SK-N-SH treated with all-trans-retinoic acid at 6 μM for 48 hours (cell line): ENCODE measurements at regions not wholly inside any gene's neighbourhood (a gene's known extent, or its start where the extent isn't known, plus 50 kb on each side); places are given as distances from the start of the nearest gene placed in this dataset.

Experiments
- ATAC-seq: fragments of 200-7000 bp; cut with Tn5 transposase; 3 replicates; pipeline ENCODE4 v1.9.1; 2020; ENCODE audit warnings: mild to moderate bottlenecking, moderate library complexity
- ARNTL ChIP-seq: fragments of 450-650 bp; formaldehyde crosslinking; IDR thresholded peaks from 2 replicates; pipeline ENCODE4 v1.5.0; 2020; ENCODE audit warnings: low read depth, mild to moderate bottlenecking, moderate library complexity, borderline replicate concordance
- CSDC2 ChIP-seq: fragments of 250-450 bp; sonication (Bioruptor Pico); IDR thresholded peaks from 2 replicates; pipeline ENCODE4 v1.5.0; 2020; ENCODE audit warnings: mild to moderate bottlenecking, moderate library complexity
- ESRRG ChIP-seq: fragments of 250-450 bp; sonication (Bioruptor Pico); IDR thresholded peaks from 2 replicates; pipeline ENCODE4 v1.6.1; 2021; ENCODE audit warnings: mild to moderate bottlenecking
- GLIS3 ChIP-seq: fragments of 250-450 bp; sonication (Bioruptor Pico); IDR thresholded peaks from 2 replicates; pipeline ENCODE4 v1.5.0; 2020; ENCODE audit warnings: mild to moderate bottlenecking, moderate library complexity
- ISL1 ChIP-seq: fragments of 250-450 bp; sonication (Bioruptor Pico); IDR thresholded peaks from 2 replicates; pipeline ENCODE4 v2.1.2; 2022; ENCODE audit warnings: mild to moderate bottlenecking, moderate library complexity
- OSR1 ChIP-seq: fragments of 250-450 bp; sonication (Bioruptor Pico); IDR thresholded peaks from 2 replicates; pipeline ENCODE4 v1.8.0; 2022; ENCODE audit warnings: moderate library complexity, mild to moderate bottlenecking, inconsistent platforms
- PPARA ChIP-seq: fragments of 250-450 bp; sonication (Bioruptor Pico); IDR thresholded peaks from 2 replicates; pipeline ENCODE4 v1.5.0; 2020; ENCODE audit warnings: mild to moderate bottlenecking, borderline replicate concordance
- RARB ChIP-seq: fragments of 250-450 bp; sonication (Bioruptor Pico); IDR thresholded peaks from 2 replicates; pipeline ENCODE4 v1.8.0; 2021; ENCODE audit warnings: mild to moderate bottlenecking, moderate library complexity
- SNAI2 ChIP-seq: fragments of 250-450 bp; sonication (Bioruptor Pico); IDR thresholded peaks from 2 replicates; pipeline ENCODE4 v1.5.0; 2020; ENCODE audit warnings: mild to moderate bottlenecking, moderate library complexity
- TCF4 ChIP-seq: fragments of 250-450 bp; sonication (Bioruptor Pico); IDR thresholded peaks from 2 replicates; pipeline ENCODE4 v1.8.0; 2021; ENCODE audit warnings: mild to moderate bottlenecking, moderate library complexity, borderline replicate concordance
- TOX ChIP-seq: fragments of 250-450 bp; sonication (Bioruptor Pico); IDR thresholded peaks from 2 replicates; pipeline ENCODE4 v1.8.0; 2021; ENCODE audit warnings: mild to moderate bottlenecking, moderate library complexity, borderline replicate concordance
- ZC3H10 ChIP-seq: fragments of 250-450 bp; sonication (Bioruptor Pico); IDR thresholded peaks from 2 replicates; pipeline ENCODE4 v1.5.1; 2021; ENCODE audit warnings: mild to moderate bottlenecking, moderate library complexity
- ZFP3 ChIP-seq: fragments of 250-450 bp; sonication (Bioruptor Pico); IDR thresholded peaks from 2 replicates; pipeline ENCODE4 v1.5.0; 2020; ENCODE audit warnings: mild to moderate bottlenecking, moderate library complexity
- ZFP30 ChIP-seq: fragments of 450-650 bp; formaldehyde crosslinking; IDR thresholded peaks from 2 replicates; pipeline ENCODE4 v1.5.0; 2022; ENCODE audit warnings: mild to moderate bottlenecking, moderate library complexity
- ZNF565 ChIP-seq: fragments of 450-650 bp; formaldehyde crosslinking; conservative IDR thresholded peaks from 2 replicates; pipeline ENCODE4 v1.5.0; 2020; ENCODE audit warnings: low read depth, mild to moderate bottlenecking, moderate library complexity
- ZNF70 ChIP-seq: fragments of 450-650 bp; formaldehyde crosslinking; IDR thresholded peaks from 2 replicates; pipeline ENCODE4 v1.5.0; 2020; ENCODE audit warnings: mild to moderate bottlenecking, moderate library complexity
- ZNF8 ChIP-seq: fragments of 450-650 bp; formaldehyde crosslinking; IDR thresholded peaks from 2 replicates; pipeline ENCODE4 v1.5.0; 2020; ENCODE audit warnings: mild to moderate bottlenecking, moderate library complexity
- TF ChIP-seq, protein P1 (sequence below): fragments of 250-450 bp; sonication (Bioruptor Pico); IDR thresholded peaks from 2 replicates; pipeline ENCODE4 v1.5.0; 2020; ENCODE audit warnings: mild to moderate bottlenecking, moderate library complexity
- TF ChIP-seq, protein P2 (sequence below): fragments of 250-450 bp; sonication (Bioruptor Pico); IDR thresholded peaks from 2 replicates; pipeline ENCODE4 v1.8.0; 2021; ENCODE audit warnings: low read depth, mild to moderate bottlenecking, moderate library complexity, borderline replicate concordance
- TF ChIP-seq, protein P3 (sequence below): fragments of 250-450 bp; sonication (Bioruptor Pico); IDR thresholded peaks from 2 replicates; pipeline ENCODE4 v1.8.0; 2020; ENCODE audit warnings: mild to moderate bottlenecking, moderate library complexity, borderline replicate concordance
- TF ChIP-seq, protein P4 (sequence below): fragments of 250-450 bp; sonication (Bioruptor Pico); IDR thresholded peaks from 2 replicates; pipeline ENCODE4 v1.5.1; 2020; ENCODE audit warnings: low read depth, mild to moderate bottlenecking, moderate library complexity
- TF ChIP-seq, protein P5 (sequence below): fragments of 250-450 bp; sonication (Bioruptor Pico); IDR thresholded peaks from 2 replicates; pipeline ENCODE4 v1.5.1; 2021; ENCODE audit warnings: mild to moderate bottlenecking, moderate library complexity

DNA sequence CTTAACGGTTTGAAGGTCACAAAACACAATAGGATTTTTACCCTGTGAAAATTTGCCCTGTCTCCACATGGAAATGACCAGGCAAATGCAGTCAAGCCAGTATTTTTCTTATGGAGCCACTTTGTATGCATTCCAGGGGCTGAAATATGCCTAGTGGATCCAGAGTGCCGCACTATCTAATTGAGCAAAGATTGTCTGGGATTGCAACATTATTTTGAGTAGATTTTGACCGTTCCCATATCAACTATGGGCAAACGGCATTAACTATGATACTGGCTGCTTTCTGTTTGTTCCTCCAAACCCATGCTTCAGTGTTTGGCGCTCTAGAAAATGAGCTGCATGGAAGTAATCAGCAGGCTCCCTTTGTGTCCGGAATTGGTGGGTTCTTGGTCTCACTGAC lies 223.0 kb downstream of the BTG1 start:
- ATAC-seq = no peak
- TF ChIP-seq ZNF70 (CRISPR knock-in tag) (no peak), PPARA (no peak), TCF4 (CRISPR knock-in tag) (no peak), ISL1 (CRISPR knock-in tag) (no peak), ZFP30 (CRISPR knock-in tag) (no peak), ZNF8 (CRISPR knock-in tag) (no peak), RARB (CRISPR knock-in tag) (no peak), ZFP3 (CRISPR knock-in tag) (no peak), ARNTL (CRISPR knock-in tag) (no peak), ESRRG (CRISPR knock-in tag) (no peak), ZNF565 (CRISPR knock-in tag) (no peak), GLIS3 (no peak), ZC3H10 (no peak), CSDC2 (CRISPR knock-in tag) (no peak), OSR1 (no peak)
- TF ChIP-seq, protein P1, sequence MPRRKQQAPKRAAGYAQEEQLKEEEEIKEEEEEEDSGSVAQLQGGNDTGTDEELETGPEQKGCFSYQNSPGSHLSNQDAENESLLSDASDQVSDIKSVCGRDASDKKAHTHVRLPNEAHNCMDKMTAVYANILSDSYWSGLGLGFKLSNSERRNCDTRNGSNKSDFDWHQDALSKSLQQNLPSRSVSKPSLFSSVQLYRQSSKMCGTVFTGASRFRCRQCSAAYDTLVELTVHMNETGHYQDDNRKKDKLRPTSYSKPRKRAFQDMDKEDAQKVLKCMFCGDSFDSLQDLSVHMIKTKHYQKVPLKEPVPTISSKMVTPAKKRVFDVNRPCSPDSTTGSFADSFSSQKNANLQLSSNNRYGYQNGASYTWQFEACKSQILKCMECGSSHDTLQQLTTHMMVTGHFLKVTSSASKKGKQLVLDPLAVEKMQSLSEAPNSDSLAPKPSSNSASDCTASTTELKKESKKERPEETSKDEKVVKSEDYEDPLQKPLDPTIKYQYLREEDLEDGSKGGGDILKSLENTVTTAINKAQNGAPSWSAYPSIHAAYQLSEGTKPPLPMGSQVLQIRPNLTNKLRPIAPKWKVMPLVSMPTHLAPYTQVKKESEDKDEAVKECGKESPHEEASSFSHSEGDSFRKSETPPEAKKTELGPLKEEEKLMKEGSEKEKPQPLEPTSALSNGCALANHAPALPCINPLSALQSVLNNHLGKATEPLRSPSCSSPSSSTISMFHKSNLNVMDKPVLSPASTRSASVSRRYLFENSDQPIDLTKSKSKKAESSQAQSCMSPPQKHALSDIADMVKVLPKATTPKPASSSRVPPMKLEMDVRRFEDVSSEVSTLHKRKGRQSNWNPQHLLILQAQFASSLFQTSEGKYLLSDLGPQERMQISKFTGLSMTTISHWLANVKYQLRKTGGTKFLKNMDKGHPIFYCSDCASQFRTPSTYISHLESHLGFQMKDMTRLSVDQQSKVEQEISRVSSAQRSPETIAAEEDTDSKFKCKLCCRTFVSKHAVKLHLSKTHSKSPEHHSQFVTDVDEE (CRISPR knock-in tag) = no peak
- TF ChIP-seq, protein P2, sequence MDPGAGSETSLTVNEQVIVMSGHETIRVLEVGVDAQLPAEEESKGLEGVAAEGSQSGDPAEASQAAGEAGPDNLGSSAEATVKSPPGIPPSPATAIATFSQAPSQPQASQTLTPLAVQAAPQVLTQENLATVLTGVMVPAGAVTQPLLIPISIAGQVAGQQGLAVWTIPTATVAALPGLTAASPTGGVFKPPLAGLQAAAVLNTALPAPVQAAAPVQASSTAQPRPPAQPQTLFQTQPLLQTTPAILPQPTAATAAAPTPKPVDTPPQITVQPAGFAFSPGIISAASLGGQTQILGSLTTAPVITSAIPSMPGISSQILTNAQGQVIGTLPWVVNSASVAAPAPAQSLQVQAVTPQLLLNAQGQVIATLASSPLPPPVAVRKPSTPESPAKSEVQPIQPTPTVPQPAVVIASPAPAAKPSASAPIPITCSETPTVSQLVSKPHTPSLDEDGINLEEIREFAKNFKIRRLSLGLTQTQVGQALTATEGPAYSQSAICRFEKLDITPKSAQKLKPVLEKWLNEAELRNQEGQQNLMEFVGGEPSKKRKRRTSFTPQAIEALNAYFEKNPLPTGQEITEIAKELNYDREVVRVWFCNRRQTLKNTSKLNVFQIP = no peak
- TF ChIP-seq, protein P3, sequence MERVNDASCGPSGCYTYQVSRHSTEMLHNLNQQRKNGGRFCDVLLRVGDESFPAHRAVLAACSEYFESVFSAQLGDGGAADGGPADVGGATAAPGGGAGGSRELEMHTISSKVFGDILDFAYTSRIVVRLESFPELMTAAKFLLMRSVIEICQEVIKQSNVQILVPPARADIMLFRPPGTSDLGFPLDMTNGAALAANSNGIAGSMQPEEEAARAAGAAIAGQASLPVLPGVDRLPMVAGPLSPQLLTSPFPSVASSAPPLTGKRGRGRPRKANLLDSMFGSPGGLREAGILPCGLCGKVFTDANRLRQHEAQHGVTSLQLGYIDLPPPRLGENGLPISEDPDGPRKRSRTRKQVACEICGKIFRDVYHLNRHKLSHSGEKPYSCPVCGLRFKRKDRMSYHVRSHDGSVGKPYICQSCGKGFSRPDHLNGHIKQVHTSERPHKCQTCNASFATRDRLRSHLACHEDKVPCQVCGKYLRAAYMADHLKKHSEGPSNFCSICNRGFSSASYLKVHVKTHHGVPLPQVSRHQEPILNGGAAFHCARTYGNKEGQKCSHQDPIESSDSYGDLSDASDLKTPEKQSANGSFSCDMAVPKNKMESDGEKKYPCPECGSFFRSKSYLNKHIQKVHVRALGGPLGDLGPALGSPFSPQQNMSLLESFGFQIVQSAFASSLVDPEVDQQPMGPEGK = no peak
- TF ChIP-seq, protein P4, sequence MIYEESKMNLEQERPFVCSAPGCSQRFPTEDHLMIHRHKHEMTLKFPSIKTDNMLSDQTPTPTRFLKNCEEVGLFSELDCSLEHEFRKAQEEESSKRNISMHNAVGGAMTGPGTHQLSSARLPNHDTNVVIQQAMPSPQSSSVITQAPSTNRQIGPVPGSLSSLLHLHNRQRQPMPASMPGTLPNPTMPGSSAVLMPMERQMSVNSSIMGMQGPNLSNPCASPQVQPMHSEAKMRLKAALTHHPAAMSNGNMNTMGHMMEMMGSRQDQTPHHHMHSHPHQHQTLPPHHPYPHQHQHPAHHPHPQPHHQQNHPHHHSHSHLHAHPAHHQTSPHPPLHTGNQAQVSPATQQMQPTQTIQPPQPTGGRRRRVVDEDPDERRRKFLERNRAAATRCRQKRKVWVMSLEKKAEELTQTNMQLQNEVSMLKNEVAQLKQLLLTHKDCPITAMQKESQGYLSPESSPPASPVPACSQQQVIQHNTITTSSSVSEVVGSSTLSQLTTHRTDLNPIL (CRISPR knock-in tag) = no peak
- TF ChIP-seq, protein P5, sequence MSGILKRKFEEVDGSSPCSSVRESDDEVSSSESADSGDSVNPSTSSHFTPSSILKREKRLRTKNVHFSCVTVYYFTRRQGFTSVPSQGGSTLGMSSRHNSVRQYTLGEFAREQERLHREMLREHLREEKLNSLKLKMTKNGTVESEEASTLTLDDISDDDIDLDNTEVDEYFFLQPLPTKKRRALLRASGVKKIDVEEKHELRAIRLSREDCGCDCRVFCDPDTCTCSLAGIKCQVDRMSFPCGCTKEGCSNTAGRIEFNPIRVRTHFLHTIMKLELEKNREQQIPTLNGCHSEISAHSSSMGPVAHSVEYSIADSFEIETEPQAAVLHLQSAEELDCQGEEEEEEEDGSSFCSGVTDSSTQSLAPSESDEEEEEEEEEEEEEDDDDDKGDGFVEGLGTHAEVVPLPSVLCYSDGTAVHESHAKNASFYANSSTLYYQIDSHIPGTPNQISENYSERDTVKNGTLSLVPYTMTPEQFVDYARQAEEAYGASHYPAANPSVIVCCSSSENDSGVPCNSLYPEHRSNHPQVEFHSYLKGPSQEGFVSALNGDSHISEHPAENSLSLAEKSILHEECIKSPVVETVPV = no peak

DNA sequence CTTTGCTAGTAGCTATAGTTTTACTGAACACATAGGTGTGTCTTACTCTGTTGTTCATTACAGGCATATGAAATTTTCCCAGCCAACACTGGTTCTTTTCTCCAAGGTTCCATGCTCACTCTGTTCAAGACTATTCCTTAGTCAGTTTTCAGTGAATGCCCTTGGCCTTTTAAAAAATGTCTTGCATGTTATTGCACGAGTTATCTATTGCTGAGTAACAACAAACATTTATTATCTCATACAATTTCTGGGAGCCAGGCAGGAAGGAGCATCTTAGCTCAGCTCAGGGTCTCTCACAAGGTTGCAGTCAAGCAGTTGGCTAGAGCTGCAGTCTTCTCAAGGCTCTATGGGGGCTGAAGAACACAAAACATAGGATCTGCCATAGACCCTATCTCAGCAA lies 223.5 kb downstream of the BTG1 start:
- TF ChIP-seq TCF4 (CRISPR knock-in tag) = no peak
- no peak for TF ChIP-seq TOX (CRISPR knock-in tag)
- TF ChIP-seq ZFP3 (CRISPR knock-in tag) = no peak
- TF ChIP-seq, protein P3 = no peak
- TF ChIP-seq, protein P4 (CRISPR knock-in tag) = no peak
- TF ChIP-seq ARNTL (CRISPR knock-in tag) = no peak
- no peak for TF ChIP-seq ISL1 (CRISPR knock-in tag)
- TF ChIP-seq ZFP30 (CRISPR knock-in tag) = no peak
- no peak for TF ChIP-seq OSR1
- TF ChIP-seq PPARA = no peak
- no peak for TF ChIP-seq RARB (CRISPR knock-in tag)
- no peak for TF ChIP-seq SNAI2 (CRISPR knock-in tag)
- no peak for TF ChIP-seq CSDC2 (CRISPR knock-in tag)
- TF ChIP-seq GLIS3 = no peak
- TF ChIP-seq, protein P1 (CRISPR knock-in tag) = no peak
- TF ChIP-seq ZC3H10 = no peak
- ATAC-seq = no peak
